ENCODE measurements at regions not wholly inside any gene's neighbourhood (a gene's known extent, or its start where the extent isn't known, plus 50 kb on each side); places are given as distances from the start of the nearest gene placed in this dataset.

DNA sequence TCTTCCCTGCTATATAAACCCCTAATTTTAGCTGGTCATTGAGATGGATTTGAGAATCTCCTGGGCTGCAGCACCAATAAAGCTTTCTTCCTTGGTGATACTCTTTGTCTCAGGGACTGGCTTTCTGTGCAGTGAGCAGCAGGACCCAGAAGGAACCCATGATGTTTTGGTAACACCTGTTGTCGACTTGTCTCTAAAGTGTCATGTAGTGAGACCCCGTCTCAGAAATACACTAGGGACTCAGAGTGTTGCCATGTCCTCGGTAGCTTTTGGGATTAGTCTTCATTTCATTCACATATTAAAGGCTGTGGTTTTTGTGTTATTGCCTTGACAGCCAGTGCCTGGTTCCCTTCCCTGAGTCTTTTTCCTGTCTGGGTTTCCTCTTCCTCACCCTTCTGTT, 1078.7 kb downstream of the TBC1D22A start:
- peaks cover 0 to 44% (median 4%) of the 10 kb centered on the region in 3 donors for H3K27me3 ChIP-seq
- no peaks in the 10 kb centered on the region for H3K9me3 ChIP-seq
- TF ChIP-seq, protein P1, sequence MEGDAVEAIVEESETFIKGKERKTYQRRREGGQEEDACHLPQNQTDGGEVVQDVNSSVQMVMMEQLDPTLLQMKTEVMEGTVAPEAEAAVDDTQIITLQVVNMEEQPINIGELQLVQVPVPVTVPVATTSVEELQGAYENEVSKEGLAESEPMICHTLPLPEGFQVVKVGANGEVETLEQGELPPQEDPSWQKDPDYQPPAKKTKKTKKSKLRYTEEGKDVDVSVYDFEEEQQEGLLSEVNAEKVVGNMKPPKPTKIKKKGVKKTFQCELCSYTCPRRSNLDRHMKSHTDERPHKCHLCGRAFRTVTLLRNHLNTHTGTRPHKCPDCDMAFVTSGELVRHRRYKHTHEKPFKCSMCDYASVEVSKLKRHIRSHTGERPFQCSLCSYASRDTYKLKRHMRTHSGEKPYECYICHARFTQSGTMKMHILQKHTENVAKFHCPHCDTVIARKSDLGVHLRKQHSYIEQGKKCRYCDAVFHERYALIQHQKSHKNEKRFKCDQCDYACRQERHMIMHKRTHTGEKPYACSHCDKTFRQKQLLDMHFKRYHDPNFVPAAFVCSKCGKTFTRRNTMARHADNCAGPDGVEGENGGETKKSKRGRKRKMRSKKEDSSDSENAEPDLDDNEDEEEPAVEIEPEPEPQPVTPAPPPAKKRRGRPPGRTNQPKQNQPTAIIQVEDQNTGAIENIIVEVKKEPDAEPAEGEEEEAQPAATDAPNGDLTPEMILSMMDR (IDR thresholded peaks at IDR 0.05) = no peak
- TF ChIP-seq POLR2AphosphoS5 (IDR thresholded peaks at IDR 0.05) (no peak), EP300 (IDR thresholded peaks at IDR 0.05) (no peak), POLR2A (IDR thresholded peaks at IDR 0.05) (no peak)
- intact Hi-C loops (cut with DNase I; ENCODE audit: low total_unique reads) = no loop called here
- no peak overlapping the region for H3K27ac ChIP-seq
- H3K4me1 ChIP-seq = no peaks in the 10 kb centered on the region
- DNase-seq = no peak
- 42 to 57% (median 46%) methylated on average over 3 of the region's 3 CpGs for WGBS, 5 donors
- H3K4me3 ChIP-seq = no peak overlapping the region
- no peaks in the 10 kb centered on the region for H3K36me3 ChIP-seq

DNA sequence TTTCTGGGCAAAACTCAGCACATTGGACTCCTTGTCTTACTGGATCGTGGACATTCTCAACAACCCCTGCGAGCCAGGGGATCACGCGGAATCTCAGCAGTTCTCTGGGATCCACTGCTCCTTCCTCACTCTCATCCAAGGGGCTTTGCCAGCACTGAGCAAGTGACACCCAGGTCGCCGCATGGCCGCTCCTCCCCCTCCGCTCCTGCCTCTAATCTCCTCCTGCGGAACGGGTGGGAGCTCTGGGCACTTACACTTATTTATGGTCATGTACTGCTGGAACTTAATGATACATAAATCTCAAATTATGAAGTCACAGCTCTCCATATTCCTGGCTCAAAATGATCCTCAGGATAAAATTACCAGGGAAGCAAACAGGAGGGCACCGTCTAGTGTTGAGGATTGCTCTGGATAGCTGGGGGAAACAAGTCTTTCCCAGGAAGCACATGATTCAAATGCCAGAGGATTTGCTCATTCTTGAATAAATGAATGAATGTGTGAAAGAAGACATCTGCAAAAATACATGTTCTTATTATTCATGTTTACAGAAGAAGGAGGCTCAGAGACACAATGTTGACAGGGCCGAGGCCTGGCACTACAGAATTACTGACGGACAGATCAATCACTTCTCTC, 1077.3 kb downstream of the TBC1D22A start:
- DNase-seq = no peak
- intact Hi-C loops (cut with DNase I; ENCODE audit: low total_unique reads) = no loop called here
- Histone ChIP-seq H3K4me3 (no peak overlapping the region), H3K27me3 (peaks cover 0 to 44% (median 4%) of the 10 kb centered on the region in 3 donors), H3K36me3 (no peaks in the 10 kb centered on the region), H3K9me3 (no peaks in the 10 kb centered on the region), H3K27ac (no peak overlapping the region), H3K4me1 (no peaks in the 10 kb centered on the region)
- TF ChIP-seq EP300 (IDR thresholded peaks at IDR 0.05) (no peak), POLR2A (IDR thresholded peaks at IDR 0.05) (no peak), POLR2AphosphoS5 (IDR thresholded peaks at IDR 0.05) (no peak)
- TF ChIP-seq, protein P1 (IDR thresholded peaks at IDR 0.05) = no peak
- WGBS, 5 donors = 62 to 78% (median 71%) methylated on average over 13 of the region's 13 CpGs

DNA sequence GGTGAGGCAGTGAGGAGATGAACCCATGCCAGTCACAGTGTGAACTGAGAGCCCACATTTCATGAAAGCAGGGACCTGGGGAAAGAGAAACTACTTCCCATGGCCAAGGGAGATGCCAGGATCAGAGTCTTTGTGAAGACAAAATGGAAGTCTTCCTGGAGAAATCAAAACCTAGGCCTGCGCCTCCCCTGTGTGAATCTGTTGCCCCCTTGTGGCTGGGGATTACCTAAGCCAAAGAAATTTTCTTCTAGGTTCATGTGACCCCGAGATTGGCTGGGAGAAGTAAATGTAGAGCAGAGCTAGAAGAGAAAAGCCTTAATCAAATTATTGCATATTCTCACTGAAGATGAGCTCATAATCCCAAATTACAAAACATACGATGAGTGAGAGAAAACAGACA, 1075.3 kb downstream of the TBC1D22A start:
- Histone ChIP-seq H3K4me3 (no peak overlapping the region), H3K27ac (no peak overlapping the region), H3K4me1 (no peaks in the 10 kb centered on the region), H3K27me3 (peaks cover 0 to 43% (median 4%) of the 10 kb centered on the region in 3 donors), H3K36me3 (no peaks in the 10 kb centered on the region), H3K9me3 (no peaks in the 10 kb centered on the region)
- DNase-seq = peak in 1 of 2 donors; percentile 10
- TF ChIP-seq, protein P1 (IDR thresholded peaks at IDR 0.05) = no peak
- TF ChIP-seq EP300 (IDR thresholded peaks at IDR 0.05) (no peak), POLR2A (IDR thresholded peaks at IDR 0.05) (no peak), POLR2AphosphoS5 (IDR thresholded peaks at IDR 0.05) (no peak)
- 56 to 69% (median 67%) methylated on average over 3 of the region's 3 CpGs for WGBS, 5 donors
- intact Hi-C loops (cut with DNase I; ENCODE audit: low total_unique reads) = no loop called here

DNA sequence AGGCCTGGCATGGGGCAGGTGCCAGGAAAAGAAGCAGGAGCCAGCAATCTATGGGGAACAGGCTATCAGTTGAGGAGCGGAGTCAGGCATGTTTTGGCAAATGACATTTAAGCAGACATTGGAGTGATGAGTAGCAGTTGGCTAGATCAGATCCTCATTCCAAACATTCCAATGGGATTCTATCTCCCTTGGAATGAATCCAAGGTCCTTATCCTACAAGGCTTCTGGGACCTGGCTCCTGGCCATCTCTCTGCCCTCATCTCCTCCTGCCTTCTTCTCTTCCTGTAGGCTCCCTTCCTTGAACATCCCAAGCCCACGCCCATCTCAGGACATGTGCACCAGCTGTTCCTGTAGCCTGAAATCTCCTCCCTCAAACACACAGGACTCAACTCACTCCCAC, 1074.5 kb downstream of the TBC1D22A start:
- WGBS, 5 donors = 74 to 96% (median 84%) methylated on average over 2 of the region's 2 CpGs

More for the DNA sequence above, 1074.5 kb downstream of the TBC1D22A start:
- H3K9me3 ChIP-seq = no peaks in the 10 kb centered on the region
- intact Hi-C loops (cut with DNase I; ENCODE audit: low total_unique reads) = no loop called here
- TF ChIP-seq POLR2AphosphoS5 (IDR thresholded peaks at IDR 0.05) (no peak), POLR2A (IDR thresholded peaks at IDR 0.05) (no peak), EP300 (IDR thresholded peaks at IDR 0.05) (no peak)
- TF ChIP-seq, protein P1 (IDR thresholded peaks at IDR 0.05) = no peak
- H3K4me3 ChIP-seq = no peak overlapping the region
- H3K27ac ChIP-seq = no peak overlapping the region
- H3K4me1 ChIP-seq = no peaks in the 10 kb centered on the region
- H3K27me3 ChIP-seq = peaks cover 0 to 41% (median under 1%) of the 10 kb centered on the region in 3 donors
- no peaks in the 10 kb centered on the region for H3K36me3 ChIP-seq
- no peak for DNase-seq
